HepG2 (cell line): ENCODE measurements at regions not wholly inside any gene's neighbourhood (a gene's known extent, or its start where the extent isn't known, plus 50 kb on each side); places are given as distances from the start of the nearest gene placed in this dataset.

Experiments
- CAMTA2 ChIP-seq: sonication (generic); formaldehyde crosslinking; IDR thresholded peaks from 2 replicates; pipeline ENCODE4 v1.4.0; 2020; ENCODE audit warnings: mild to moderate bottlenecking, missing genetic modification reagents, borderline replicate concordance
- MLLT10 ChIP-seq: sonication (generic); formaldehyde crosslinking; IDR thresholded peaks from 2 replicates; pipeline ENCODE4 v1.4.0; 2020; ENCODE audit warnings: missing genetic modification reagents
- ZKSCAN1 ChIP-seq: fragments of 150-350 bp; IDR thresholded peaks from 2 replicates; pipeline ENCODE4 v1.6.1; 2014; ENCODE audit warnings: low read length
- ZNF136 ChIP-seq: sonication (generic); formaldehyde crosslinking; IDR thresholded peaks from 2 replicates; pipeline ENCODE4 v1.8.1; 2022; ENCODE audit warnings: low read depth, mild to moderate bottlenecking, moderate library complexity, missing genetic modification reagents
- ZNF3 ChIP-seq: IDR thresholded peaks from 2 replicates; pipeline ENCODE4 v1.7.0; 2017; ENCODE audit warnings: inconsistent platforms
- ZNF350 ChIP-seq: sonication (generic); formaldehyde crosslinking; IDR thresholded peaks from 2 replicates; pipeline ENCODE4 v1.4.0; 2020; ENCODE audit warnings: mild to moderate bottlenecking, low read depth, missing genetic modification reagents, borderline replicate concordance
- ZNF460 ChIP-seq: sonication (generic); formaldehyde crosslinking; IDR thresholded peaks from 2 replicates; pipeline ENCODE4 v1.5.1; 2020; ENCODE audit warnings: missing genetic modification reagents, mild to moderate bottlenecking, borderline replicate concordance
- ZNF580 ChIP-seq: IDR thresholded peaks from 2 replicates; pipeline ENCODE4 v1.6.1; 2016; ENCODE audit warnings: low read depth, borderline replicate concordance
- ZNF670 ChIP-seq: sonication (generic); formaldehyde crosslinking; IDR thresholded peaks from 2 replicates; pipeline ENCODE4 v1.8.0; 2022; ENCODE audit warnings: mild to moderate bottlenecking, missing genetic modification reagents, borderline replicate concordance
- ZNF672 ChIP-seq: sonication (generic); formaldehyde crosslinking; IDR thresholded peaks from 2 replicates; pipeline ENCODE4 v1.8.1; 2022; ENCODE audit warnings: missing genetic modification reagents
- ZSCAN25 ChIP-seq: sonication (generic); formaldehyde crosslinking; IDR thresholded peaks from 2 replicates; pipeline ENCODE4 v1.8.0; 2022; ENCODE audit warnings: mild to moderate bottlenecking, missing genetic modification reagents
- TF ChIP-seq, protein P1 (sequence below): sonication (generic); formaldehyde crosslinking; IDR thresholded peaks from 2 replicates; pipeline ENCODE4 v1.8.1; 2023; ENCODE audit warnings: mild to moderate bottlenecking, missing genetic modification reagents, borderline replicate concordance
- TF ChIP-seq, protein P2 (sequence below): sonication (generic); IDR thresholded peaks from 2 replicates; pipeline ENCODE4 v1.6.1; 2016; ENCODE audit warnings: low read depth, borderline replicate concordance

- TF ChIP-seq MLLT10 (CRISPR knock-in tag), result no peak
- no peak for TF ChIP-seq ZNF136
- no peak for TF ChIP-seq CAMTA2 (CRISPR knock-in tag)
- TF ChIP-seq ZNF672 (CRISPR knock-in tag), result no peak
- TF ChIP-seq ZNF3, result no peak
- no peak for TF ChIP-seq ZKSCAN1
- no peak for TF ChIP-seq ZNF580 (CRISPR knock-in tag)
- no peak for TF ChIP-seq ZNF460 (CRISPR knock-in tag)
- TF ChIP-seq, protein P1, sequence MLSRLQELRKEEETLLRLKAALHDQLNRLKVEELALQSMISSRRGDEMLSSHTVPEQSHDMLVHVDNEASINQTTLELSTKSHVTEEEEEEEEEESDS (CRISPR knock-in tag), result no peak
- no peak for TF ChIP-seq ZNF350
- TF ChIP-seq ZNF670 (CRISPR knock-in tag), result no peak
- TF ChIP-seq, protein P2, sequence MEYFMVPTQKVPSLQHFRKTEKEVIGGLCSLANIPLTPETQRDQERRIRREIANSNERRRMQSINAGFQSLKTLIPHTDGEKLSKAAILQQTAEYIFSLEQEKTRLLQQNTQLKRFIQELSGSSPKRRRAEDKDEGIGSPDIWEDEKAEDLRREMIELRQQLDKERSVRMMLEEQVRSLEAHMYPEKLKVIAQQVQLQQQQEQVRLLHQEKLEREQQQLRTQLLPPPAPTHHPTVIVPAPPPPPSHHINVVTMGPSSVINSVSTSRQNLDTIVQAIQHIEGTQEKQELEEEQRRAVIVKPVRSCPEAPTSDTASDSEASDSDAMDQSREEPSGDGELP, result no peak
- TF ChIP-seq ZSCAN25, result no peak
Observed at GRCh38 chr14:88999137-88999536, 174.7 kb downstream of the TTC8 start (continued).
